SU-DHL-6 (cell line): ENCODE measurements at regions not wholly inside any gene's neighbourhood (a gene's known extent, or its start where the extent isn't known, plus 50 kb on each side); places are given as distances from the start of the nearest gene placed in this dataset.

Experiments
- H2AFZ ChIP-seq: fragments of 200-600 bp; sonication (generic); 2 replicates; pipeline ENCODE4 v1.6.1; 2014; ENCODE audit warnings: low read depth, mild to moderate bottlenecking, moderate library complexity, mixed read lengths, antibody characterized with exemption, low read length; ENCODE audit not compliant: severe bottlenecking
- H3F3A ChIP-seq: fragments of 200-600 bp; shearing (Covaris generic); 2 replicates; pipeline ENCODE4 v1.6.0; 2016; ENCODE audit warnings: antibody characterized with exemption, mild to moderate bottlenecking; ENCODE audit not compliant: insufficient read depth
- H3K27ac ChIP-seq: fragments of 200-600 bp; sonication (generic); 2 replicates; pipeline ENCODE4 v1.5.1; 2016; ENCODE audit warnings: low read depth, mild to moderate bottlenecking, low read length, moderate library complexity, mixed read lengths
- H3K27me3 ChIP-seq: fragments of 200-600 bp; sonication (generic), shearing (Covaris generic); 2 replicates; pipeline ENCODE4 v1.6.0; 2014; ENCODE audit warnings: mild to moderate bottlenecking, low read length
- H3K36me3 ChIP-seq: fragments of 200-600 bp; sonication (generic); 2 replicates; pipeline ENCODE4 v1.6.1; 2014; ENCODE audit warnings: mild to moderate bottlenecking, low read length, mixed read lengths
- H3K4me2 ChIP-seq: fragments of 300-600, 200-600 bp; shearing (Covaris generic), sonication (generic); 2 replicates; pipeline ENCODE4 v1.6.0; 2014; ENCODE audit warnings: low read length, low read depth, mild to moderate bottlenecking; ENCODE audit not compliant: poor library complexity, severe bottlenecking
- H3K4me3 ChIP-seq: fragments of 200-600 bp; sonication (generic); 2 replicates; pipeline ENCODE4 v1.5.1; 2014; ENCODE audit warnings: antibody characterized with exemption, low read length, mild to moderate bottlenecking, mixed read lengths; ENCODE audit not compliant: insufficient read depth, poor library complexity, severe bottlenecking
- H3K79me2 ChIP-seq: fragments of 200-600 bp; sonication (generic); 2 replicates; pipeline ENCODE4 v1.6.1; 2014; ENCODE audit warnings: mild to moderate bottlenecking, low read length, moderate library complexity; ENCODE audit not compliant: insufficient read depth
- H3K9ac ChIP-seq: fragments of 200-600 bp; sonication (generic); 2 replicates; pipeline ENCODE4 v1.7.0; 2014; ENCODE audit warnings: mild to moderate bottlenecking, low read length
- H3K9me2 ChIP-seq: fragments of 200-600 bp; sonication (generic); replicated peaks from 2 replicates; pipeline ENCODE4 v1.6.1; 2014; ENCODE audit warnings: low read length; ENCODE audit not compliant: insufficient read depth
- H3K9me3 ChIP-seq: fragments of 200-600 bp; sonication (generic); 2 replicates; pipeline ENCODE4 v1.6.1; 2014; ENCODE audit warnings: low read length, mixed read lengths; ENCODE audit not compliant: insufficient read depth
- H4K20me1 ChIP-seq: fragments of 200-600 bp; sonication (generic); 2 replicates; pipeline ENCODE4 v1.6.1; 2014; ENCODE audit warnings: low read depth, mild to moderate bottlenecking, antibody characterized with exemption, low read length, moderate library complexity, mixed read lengths
- CTCF ChIP-seq: fragments of 200-600 bp; sonication (generic); IDR thresholded peaks from one replicate; pipeline ENCODE4 v1.5.1; 2017; ENCODE audit warnings: antibody characterized with exemption, mild to moderate bottlenecking, low read length, moderate library complexity; ENCODE audit not compliant: insufficient read depth, poor library complexity, severe bottlenecking
- EZH2phosphoT487 ChIP-seq: fragments of 200-600 bp; sonication (generic), shearing (Covaris generic); conservative IDR thresholded peaks from 2 replicates; pipeline ENCODE4 v1.6.1; 2018; ENCODE audit warnings: mild to moderate bottlenecking, antibody characterized with exemption, low read length, moderate library complexity, mixed read lengths

DNA sequence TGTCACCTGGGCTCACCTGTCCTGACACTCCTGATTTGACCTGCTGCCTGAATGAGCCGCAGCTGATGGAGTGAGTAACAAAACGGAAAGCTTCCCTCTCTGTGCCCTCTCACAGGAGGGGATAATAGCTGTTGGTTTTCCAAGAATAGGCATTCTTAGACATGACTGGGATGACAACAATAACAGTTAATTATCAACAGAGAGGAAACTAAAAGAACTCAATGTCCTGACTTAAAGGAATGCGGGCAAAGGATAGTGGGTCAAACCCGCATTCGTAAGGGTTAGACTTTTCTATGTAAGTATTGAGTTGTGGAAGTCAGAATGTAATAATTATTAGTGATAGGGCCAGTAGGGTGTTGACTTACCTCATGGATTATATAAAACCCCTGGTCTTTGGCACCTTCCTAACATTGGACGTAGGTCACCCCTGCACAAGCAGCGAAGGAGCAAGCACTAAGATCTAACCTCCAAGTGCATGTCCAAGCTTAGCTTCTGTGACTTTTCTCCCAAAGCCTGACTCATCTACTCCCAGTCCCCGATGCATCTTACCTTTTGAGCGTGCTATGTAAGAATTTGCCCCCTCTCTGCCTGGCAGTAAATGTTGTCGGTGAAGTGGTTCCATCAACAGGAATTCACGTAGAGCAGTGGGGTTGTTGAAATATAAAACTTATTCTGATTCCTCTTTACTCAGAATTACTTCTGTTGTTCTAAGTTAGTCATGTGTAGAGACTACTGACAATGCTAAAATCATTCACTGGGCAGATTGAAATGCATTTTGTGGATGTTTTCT lies 442.3 kb downstream of the FGF9 start:
- Histone ChIP-seq H3K9me2 (no peaks in the 10 kb centered on the region), H3K4me2 (no peak overlapping the region), H2AFZ (no peak overlapping the region), H4K20me1 (no peaks in the 10 kb centered on the region), H3K27ac (no peak overlapping the region), H3K36me3 (no peaks in the 10 kb centered on the region), H3K9me3 (no peaks in the 10 kb centered on the region), H3F3A (no peaks in the 10 kb centered on the region), H3K27me3 (no peaks in the 10 kb centered on the region), H3K9ac (no peak overlapping the region), H3K79me2 (no peaks in the 10 kb centered on the region), H3K4me3 (no peak overlapping the region)
- TF ChIP-seq CTCF, result no peak
- TF ChIP-seq EZH2phosphoT487, result no peak

GRCh38 chr13:22114630-22115311 lies 443.9 kb downstream of the FGF9 start:
- Histone ChIP-seq H3K9me3 (no peaks in the 10 kb centered on the region), H4K20me1 (no peaks in the 10 kb centered on the region), H2AFZ (no peak overlapping the region), H3K36me3 (no peaks in the 10 kb centered on the region), H3K4me2 (no peak overlapping the region), H3K27me3 (no peaks in the 10 kb centered on the region), H3K27ac (no peak overlapping the region), H3K79me2 (no peaks in the 10 kb centered on the region), H3F3A (no peaks in the 10 kb centered on the region), H3K9me2 (no peaks in the 10 kb centered on the region), H3K9ac (no peak overlapping the region), H3K4me3 (no peak overlapping the region)
- no peak for TF ChIP-seq EZH2phosphoT487
- no peak for TF ChIP-seq CTCF

DNA sequence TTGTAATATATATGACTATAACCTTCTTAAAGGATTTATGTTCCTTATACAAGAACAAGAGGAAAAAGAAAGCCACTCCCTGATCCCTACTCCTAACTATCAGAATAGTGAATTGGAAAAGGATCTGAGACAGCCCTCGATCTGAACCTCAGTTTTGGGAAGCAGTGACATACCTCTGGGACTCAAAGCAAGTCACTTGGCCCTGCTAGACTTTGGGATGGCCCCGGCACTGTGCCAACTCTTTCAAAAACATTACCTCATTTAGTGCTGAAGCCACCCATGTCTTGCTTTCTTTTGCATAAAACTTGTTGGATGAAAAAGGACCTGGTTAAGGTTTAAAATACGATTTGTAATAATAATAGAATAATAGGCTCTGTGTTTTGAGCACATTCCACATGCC lies 447.3 kb downstream of the FGF9 start:
- no peak overlapping the region for H3K4me2 ChIP-seq
- no peak overlapping the region for H3K4me3 ChIP-seq

More for the DNA sequence above, 447.3 kb downstream of the FGF9 start:
- Histone ChIP-seq H2AFZ (no peak overlapping the region), H3K9me3 (no peaks in the 10 kb centered on the region), H3K9me2 (no peaks in the 10 kb centered on the region), H3K27me3 (no peaks in the 10 kb centered on the region), H3F3A (no peaks in the 10 kb centered on the region), H3K9ac (no peak overlapping the region), H4K20me1 (no peaks in the 10 kb centered on the region), H3K27ac (no peak overlapping the region), H3K79me2 (no peaks in the 10 kb centered on the region), H3K36me3 (no peaks in the 10 kb centered on the region)
- TF ChIP-seq EZH2phosphoT487 (no peak), CTCF (no peak)
